Activated CD8-positive, alpha-beta T cell treated with anti-CD3 and anti-CD28 coated beads for 36 hours (primary cell): ENCODE measurements at regions not wholly inside any gene's neighbourhood (a gene's known extent, or its start where the extent isn't known, plus 50 kb on each side); places are given as distances from the start of the nearest gene placed in this dataset.

Experiments used
- ATAC-seq: fragments of 200-7000 bp; cut with Tn5 transposase; one replicate; pipeline ENCODE4 v1.10.0; 2021; ENCODE audit warnings: mild to moderate bottlenecking, moderate library complexity
- CTCF ChIA-PET: fragments of 350-600 bp; sonication (Branson Sonifier 250); formaldehyde crosslinking; loops from one replicate; lab custom pipeline; 2021; ENCODE audit warnings: antibody characterized with exemption; lab: Charles Lee
- POLR2A ChIA-PET: fragments of 350-600 bp; sonication (Branson Sonifier 250); formaldehyde crosslinking; loops from one replicate; lab custom pipeline; 2021; ENCODE audit warnings: antibody characterized with exemption; lab: Charles Lee
- DNase-seq: peaks from one replicate; pipeline ENCODE4 v3.0.0-alpha.2; 2020
- H3K27ac Mint-ChIP-seq: one replicate; pipeline ENCODE4 v1.8.0; 2021; ENCODE audit warnings: mild to moderate bottlenecking, mixed read lengths
- H3K27me3 Mint-ChIP-seq: one replicate; pipeline ENCODE4 v1.8.0; 2021; ENCODE audit warnings: mixed read lengths
- H3K36me3 Mint-ChIP-seq: one replicate; pipeline ENCODE4 v1.8.0; 2021; ENCODE audit warnings: low read depth, mixed read lengths
- H3K4me1 Mint-ChIP-seq: one replicate; pipeline ENCODE4 v1.8.0; 2021; ENCODE audit warnings: low read depth, mixed read lengths
- H3K4me3 Mint-ChIP-seq: one replicate; pipeline ENCODE4 v1.8.0; 2021; ENCODE audit warnings: mild to moderate bottlenecking, moderate library complexity, mixed read lengths
- H3K9me3 Mint-ChIP-seq: one replicate; pipeline ENCODE4 v1.8.0; 2021; ENCODE audit warnings: mixed read lengths
- intact Hi-C: fragments of 100-400 bp; cut with micrococcal nuclease; formaldehyde crosslinking; loops from one replicate; pipeline ENCODE4 v1.10.0; 2022
- TF ChIP-seq, protein P1 (sequence below): fragments of 200-600 bp; IDR thresholded peaks from one replicate; pipeline ENCODE4 v1.8.0; 2022; ENCODE audit warnings: antibody characterized with exemption, mild to moderate bottlenecking

GRCh38 chr1:23624440-23624839 lies 65.1 kb upstream of the ID3 start:
- DNase-seq = peak; percentile 90
- peak; percentile 76 for ATAC-seq
- intact Hi-C loops = loop anchor here (5.0 kb wide), 1 partner anchor 47 kb away; no protein-coding TSS in a partner anchor

GRCh38 chr1:23622284-23622683 lies 63.0 kb upstream of the ID3 start:
- DNase-seq (no peak), ATAC-seq (no peak)
- Mint-ChIP-seq H3K4me1 (peaks cover 83% of the 10 kb centered on the region), H3K9me3 (peaks cover 12% of the 10 kb centered on the region), H3K27me3 (no peaks in the 10 kb centered on the region), H3K4me3 (no peak overlapping the region), H3K27ac (peak overlapping the region; percentile 1), H3K36me3 (peaks cover 11% of the 10 kb centered on the region)
- TF ChIP-seq, protein P1, sequence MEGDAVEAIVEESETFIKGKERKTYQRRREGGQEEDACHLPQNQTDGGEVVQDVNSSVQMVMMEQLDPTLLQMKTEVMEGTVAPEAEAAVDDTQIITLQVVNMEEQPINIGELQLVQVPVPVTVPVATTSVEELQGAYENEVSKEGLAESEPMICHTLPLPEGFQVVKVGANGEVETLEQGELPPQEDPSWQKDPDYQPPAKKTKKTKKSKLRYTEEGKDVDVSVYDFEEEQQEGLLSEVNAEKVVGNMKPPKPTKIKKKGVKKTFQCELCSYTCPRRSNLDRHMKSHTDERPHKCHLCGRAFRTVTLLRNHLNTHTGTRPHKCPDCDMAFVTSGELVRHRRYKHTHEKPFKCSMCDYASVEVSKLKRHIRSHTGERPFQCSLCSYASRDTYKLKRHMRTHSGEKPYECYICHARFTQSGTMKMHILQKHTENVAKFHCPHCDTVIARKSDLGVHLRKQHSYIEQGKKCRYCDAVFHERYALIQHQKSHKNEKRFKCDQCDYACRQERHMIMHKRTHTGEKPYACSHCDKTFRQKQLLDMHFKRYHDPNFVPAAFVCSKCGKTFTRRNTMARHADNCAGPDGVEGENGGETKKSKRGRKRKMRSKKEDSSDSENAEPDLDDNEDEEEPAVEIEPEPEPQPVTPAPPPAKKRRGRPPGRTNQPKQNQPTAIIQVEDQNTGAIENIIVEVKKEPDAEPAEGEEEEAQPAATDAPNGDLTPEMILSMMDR = no peak
- intact Hi-C loops = loop anchor here (5.0 kb wide), 1 partner anchor 45 kb away; no protein-coding TSS in a partner anchor
- POLR2A ChIA-PET = interaction anchor here (1.4 to 5.7 kb wide), 3 partner anchors 30 to 68 kb away, joined by 4 to 43 read pairs (median 34); no protein-coding TSS in a partner anchor
- CTCF ChIA-PET = interaction anchor here (0.5 to 3.2 kb wide), 3 partner anchors 12 to 67 kb away, joined by 3 to 27 read pairs (median 23); no protein-coding TSS in a partner anchor

More at GRCh38 chr1:23624440-23624839, 65.1 kb upstream of the ID3 start:
- POLR2A ChIA-PET = interaction anchor here (0.7 to 1.8 kb wide), 10 partner anchors 9 to 70 kb away, joined by 3 to 11 read pairs (median 4); no protein-coding TSS in a partner anchor
- H3K9me3 Mint-ChIP-seq = peaks cover 6% of the 10 kb centered on the region
- H3K4me3 Mint-ChIP-seq = peak overlapping the region; percentile 28
- no peaks in the 10 kb centered on the region for H3K27me3 Mint-ChIP-seq
- peak overlapping the region; percentile 92 for H3K27ac Mint-ChIP-seq
- TF ChIP-seq, protein P1 = no peak
- H3K4me1 Mint-ChIP-seq = peaks cover 78% of the 10 kb centered on the region
- H3K36me3 Mint-ChIP-seq = peaks cover 6% of the 10 kb centered on the region
- CTCF ChIA-PET = interaction anchor here (0.8 to 2.3 kb wide), 9 partner anchors 10 to 85 kb away, joined by 3 to 16 read pairs (median 4); no protein-coding TSS in a partner anchor

GRCh38 chr1:23620605-23621004 lies 61.3 kb upstream of the ID3 start:
- Mint-ChIP-seq H3K4me3 (peak overlapping the region; percentile 68), H3K36me3 (peaks cover 8% of the 10 kb centered on the region), H3K9me3 (peaks cover 8% of the 10 kb centered on the region), H3K27me3 (no peaks in the 10 kb centered on the region), H3K4me1 (peaks cover 82% of the 10 kb centered on the region), H3K27ac (peak overlapping the region; percentile 82)
- POLR2A ChIA-PET = interaction anchor here (0.8 to 5.7 kb wide), 12 partner anchors 10 to 80 kb away, joined by 3 to 44 read pairs (median 6); partner anchors contain the start of genes ID3 and RPL11
- CTCF ChIA-PET = interaction anchor here (0.6 to 4.0 kb wide), 14 partner anchors 9 to 151 kb away, joined by 3 to 32 read pairs (median 6); partner anchors contain the start of gene ID3
- no peak for ATAC-seq
- TF ChIP-seq, protein P1 = no peak
- DNase-seq = no peak
- intact Hi-C loops = loop anchor here (5.0 kb wide), 1 partner anchor 43 kb away; no protein-coding TSS in a partner anchor

DNA sequence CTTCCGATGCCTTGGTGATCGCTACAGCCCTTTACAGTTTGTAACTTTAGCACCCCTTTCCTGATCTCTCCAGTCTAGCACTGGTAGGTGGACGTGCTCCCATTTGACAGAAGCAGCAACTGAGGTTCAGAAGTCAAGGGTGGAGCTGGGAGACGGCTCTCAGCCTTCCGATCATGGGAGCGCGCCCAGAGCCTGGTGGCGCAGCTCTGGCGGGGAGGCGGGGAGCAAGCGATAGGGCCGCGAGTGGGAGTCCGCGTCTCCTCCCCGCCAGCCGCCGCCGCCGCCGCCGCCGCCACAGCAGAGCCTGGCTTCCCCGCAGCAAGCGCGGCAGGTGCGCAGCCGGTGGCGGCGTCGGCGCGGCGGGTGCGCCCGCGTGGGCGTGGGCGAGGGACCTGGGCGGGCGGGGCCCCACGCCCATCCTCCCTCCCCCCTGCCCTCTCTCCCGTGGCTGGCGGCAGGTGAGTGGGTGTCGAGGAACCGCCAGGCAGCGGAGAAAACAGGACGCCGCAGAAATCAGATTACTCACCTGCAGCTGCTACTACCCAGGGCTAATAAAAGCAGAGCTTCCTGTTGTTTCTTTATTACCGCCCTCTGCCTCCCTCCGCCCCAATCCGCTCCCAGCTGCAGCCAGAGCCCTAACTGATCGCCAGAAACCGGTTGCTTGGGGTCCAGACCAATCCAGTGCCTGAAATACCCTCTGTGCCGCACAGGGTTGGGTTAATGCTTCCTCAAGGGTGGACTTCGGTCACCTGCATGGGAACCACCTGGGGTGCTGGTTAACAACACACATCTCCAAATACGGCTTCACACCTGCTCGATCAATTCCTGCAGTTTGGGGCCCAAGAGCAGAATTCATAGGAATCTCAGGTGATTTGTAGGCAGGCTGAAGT lies 60.2 kb upstream of the ID3 start:
- peak overlapping the region; percentile 68 for H3K4me3 Mint-ChIP-seq
- H3K27me3 Mint-ChIP-seq = no peaks in the 10 kb centered on the region
- H3K27ac Mint-ChIP-seq = peak overlapping the region; percentile 82
- peaks cover 81% of the 10 kb centered on the region for H3K4me1 Mint-ChIP-seq
- ATAC-seq (peak; percentile 72), DNase-seq (peak; percentile 91)
- ChIA-PET CTCF (interaction anchor here (0.6 to 4.0 kb wide), 12 partner anchors 11 to 196 kb away, joined by 3 to 32 read pairs (median 6); partner anchors contain the start of gene ID3), POLR2A (interaction anchor here (0.8 to 5.7 kb wide), 13 partner anchors 8 to 79 kb away, joined by 3 to 44 read pairs (median 4); partner anchors contain the start of gene ID3)
- intact Hi-C loops = loop anchor here (5.0 kb wide), 1 partner anchor 42 kb away; no protein-coding TSS in a partner anchor
- peaks cover 7% of the 10 kb centered on the region for H3K9me3 Mint-ChIP-seq
- TF ChIP-seq, protein P1 = no peak
- peaks cover 8% of the 10 kb centered on the region for H3K36me3 Mint-ChIP-seq
